ENCODE measurements at regions not wholly inside any gene's neighbourhood (a gene's known extent, or its start where the extent isn't known, plus 50 kb on each side); places are given as distances from the start of the nearest gene placed in this dataset.

DNA sequence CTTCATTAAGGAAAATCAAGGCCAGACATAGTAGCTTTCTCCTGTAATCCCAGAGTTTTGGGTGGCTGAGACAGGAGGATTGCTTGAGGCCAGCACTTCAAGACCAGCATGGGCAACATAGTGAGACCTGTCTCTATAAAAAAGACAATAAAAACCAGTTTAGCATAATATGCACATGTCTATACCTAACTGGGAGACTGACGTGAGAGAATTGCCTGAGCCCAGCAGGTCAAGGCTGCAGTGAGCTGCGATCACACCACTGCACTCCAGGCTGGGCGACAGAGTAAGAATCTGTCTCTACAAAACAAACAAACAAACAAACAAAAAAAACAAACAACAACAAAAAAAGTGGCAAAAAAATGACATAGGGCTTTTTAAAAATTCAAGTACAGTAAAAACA lies 820.8 kb downstream of the MTRR start:
- Mint-ChIP-seq H3K36me3 (no peaks in the 10 kb centered on the region), H3K4me1 (no peaks in the 10 kb centered on the region), H3K4me3 (no peak overlapping the region), H3K27me3 (no peaks in the 10 kb centered on the region), H3K27ac (no peak overlapping the region), H3K9me3 (peaks cover 0 to 6% (median 0%) of the 10 kb centered on the region in 11 donors)
- ChIA-PET POLR2A (no interaction called here), CTCF (no interaction called here)
- H3K9me3 ChIP-seq (ENCODE audit: control insufficient read depth in 2 of 3, low read length in 3 of 3), result peaks cover 0 to 6% (median 0%) of the 10 kb centered on the region in 3 experiments
- H3K27me3 ChIP-seq (ENCODE audit: control insufficient read depth in 2 of 2, insufficient read depth in 2 of 2, low read length in 2 of 2), result no peaks in the 10 kb centered on the region
- H3K4me3 ChIP-seq (ENCODE audit: low read length), result no peak overlapping the region
- intact Hi-C loops (cut with micrococcal nuclease), result no loop called here
- ATAC-seq (no peak), DNase-seq (no peak)
- no peaks in the 10 kb centered on the region for H3K4me1 ChIP-seq (ENCODE audit: control insufficient read depth in 2 of 2, insufficient read depth in 2 of 2, low read length in 2 of 2)
- no peak overlapping the region for H3K27ac ChIP-seq (ENCODE audit: low read depth, low read length)
- no peaks in the 10 kb centered on the region for H3K36me3 ChIP-seq (ENCODE audit: control insufficient read depth in 2 of 3, insufficient read depth in 3 of 3, low read length in 3 of 3)

- Histone ChIP-seq H3K4me1 (ENCODE audit: control insufficient read depth in 2 of 2, insufficient read depth in 2 of 2, low read length in 2 of 2) (no peaks in the 10 kb centered on the region), H3K27me3 (ENCODE audit: control insufficient read depth in 2 of 2, insufficient read depth in 2 of 2, low read length in 2 of 2) (no peaks in the 10 kb centered on the region), H3K9me3 (ENCODE audit: control insufficient read depth in 2 of 3, low read length in 3 of 3) (peaks cover 0 to 6% (median 0%) of the 10 kb centered on the region in 3 experiments), H3K4me3 (ENCODE audit: low read length) (no peak overlapping the region), H3K27ac (ENCODE audit: low read depth, low read length) (no peak overlapping the region), H3K36me3 (ENCODE audit: control insufficient read depth in 2 of 3, insufficient read depth in 3 of 3, low read length in 3 of 3) (no peaks in the 10 kb centered on the region)
- Mint-ChIP-seq H3K4me1 (no peaks in the 10 kb centered on the region), H3K27me3 (no peaks in the 10 kb centered on the region), H3K4me3 (no peak overlapping the region), H3K9me3 (peaks cover 0 to 14% (median 0%) of the 10 kb centered on the region in 11 donors), H3K27ac (no peak overlapping the region), H3K36me3 (no peaks in the 10 kb centered on the region)
- ATAC-seq, result no peak
- intact Hi-C loops (cut with micrococcal nuclease), result no loop called here
- POLR2A ChIA-PET, result no interaction called here
- DNase-seq, result no peak
- CTCF ChIA-PET, result no interaction called here
Observed at GRCh38 chr5:8691221-8691620, 822.3 kb downstream of the MTRR start.

DNA sequence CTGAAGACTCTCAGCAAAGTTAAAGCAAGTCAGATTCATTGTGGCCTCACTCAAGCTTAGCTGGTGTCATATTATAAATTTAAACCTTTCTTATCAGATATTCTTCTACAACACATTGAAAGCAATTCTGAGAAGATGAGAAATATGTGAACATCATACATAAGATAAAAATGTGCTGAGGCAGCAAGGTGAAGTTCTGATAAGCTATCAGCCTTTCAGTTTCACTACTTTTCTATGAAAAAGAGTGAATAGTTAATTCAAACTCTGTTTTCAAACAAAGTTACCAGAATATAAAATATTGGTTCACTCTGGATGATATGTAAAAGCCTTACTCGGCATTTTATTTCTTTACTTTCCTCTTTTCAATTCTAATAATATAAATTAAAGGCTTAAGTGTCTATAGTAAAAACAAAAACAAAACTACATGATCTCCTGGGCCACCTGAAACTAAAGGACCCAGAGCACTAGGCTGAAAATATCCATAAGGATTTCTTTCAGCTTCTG lies 824.4 kb downstream of the MTRR start:
- ChIA-PET POLR2A (no interaction called here), CTCF (no interaction called here)
- Mint-ChIP-seq H3K27me3 (no peaks in the 10 kb centered on the region), H3K4me3 (no peak overlapping the region), H3K36me3 (no peaks in the 10 kb centered on the region), H3K9me3 (peaks cover 0 to 10% (median 1%) of the 10 kb centered on the region in 11 donors), H3K27ac (no peak overlapping the region), H3K4me1 (no peaks in the 10 kb centered on the region)
- no peak for ATAC-seq
- Histone ChIP-seq H3K27ac (ENCODE audit: low read depth, low read length) (no peak overlapping the region), H3K4me1 (ENCODE audit: control insufficient read depth in 2 of 2, insufficient read depth in 2 of 2, low read length in 2 of 2) (no peaks in the 10 kb centered on the region), H3K27me3 (ENCODE audit: control insufficient read depth in 2 of 2, insufficient read depth in 2 of 2, low read length in 2 of 2) (no peaks in the 10 kb centered on the region), H3K4me3 (ENCODE audit: low read length) (no peak overlapping the region), H3K36me3 (ENCODE audit: control insufficient read depth in 2 of 3, insufficient read depth in 3 of 3, low read length in 3 of 3) (no peaks in the 10 kb centered on the region), H3K9me3 (ENCODE audit: control insufficient read depth in 2 of 3, low read length in 3 of 3) (peaks cover 0 to 6% (median 0%) of the 10 kb centered on the region in 3 experiments)
- DNase-seq, result no peak
- intact Hi-C loops (cut with micrococcal nuclease), result no loop called here

GRCh38 chr5:8694545-8694944 lies 825.6 kb downstream of the MTRR start:
- no peak overlapping the region for H3K27ac Mint-ChIP-seq
- H3K4me3 Mint-ChIP-seq, result no peak overlapping the region
- H3K9me3 Mint-ChIP-seq, result peaks cover 0 to 10% (median 2%) of the 10 kb centered on the region in 11 donors
- H3K4me3 ChIP-seq (ENCODE audit: low read length), result no peak overlapping the region
- no peaks in the 10 kb centered on the region for H3K27me3 ChIP-seq (ENCODE audit: control insufficient read depth in 2 of 2, insufficient read depth in 2 of 2, low read length in 2 of 2)
- no peaks in the 10 kb centered on the region for H3K27me3 Mint-ChIP-seq
- CTCF ChIA-PET, result no interaction called here
- no peak for ATAC-seq
- no peaks in the 10 kb centered on the region for H3K36me3 Mint-ChIP-seq
- DNase-seq, result no peak
- intact Hi-C loops (cut with micrococcal nuclease), result no loop called here
- H3K4me1 ChIP-seq (ENCODE audit: control insufficient read depth in 2 of 2, insufficient read depth in 2 of 2, low read length in 2 of 2), result no peaks in the 10 kb centered on the region
- H3K27ac ChIP-seq (ENCODE audit: low read depth, low read length), result no peak overlapping the region
- H3K9me3 ChIP-seq (ENCODE audit: control insufficient read depth in 2 of 3, low read length in 3 of 3), result no peaks in the 10 kb centered on the region
- POLR2A ChIA-PET, result no interaction called here
- no peaks in the 10 kb centered on the region for H3K4me1 Mint-ChIP-seq
- no peaks in the 10 kb centered on the region for H3K36me3 ChIP-seq (ENCODE audit: control insufficient read depth in 2 of 3, insufficient read depth in 3 of 3, low read length in 3 of 3)

DNA sequence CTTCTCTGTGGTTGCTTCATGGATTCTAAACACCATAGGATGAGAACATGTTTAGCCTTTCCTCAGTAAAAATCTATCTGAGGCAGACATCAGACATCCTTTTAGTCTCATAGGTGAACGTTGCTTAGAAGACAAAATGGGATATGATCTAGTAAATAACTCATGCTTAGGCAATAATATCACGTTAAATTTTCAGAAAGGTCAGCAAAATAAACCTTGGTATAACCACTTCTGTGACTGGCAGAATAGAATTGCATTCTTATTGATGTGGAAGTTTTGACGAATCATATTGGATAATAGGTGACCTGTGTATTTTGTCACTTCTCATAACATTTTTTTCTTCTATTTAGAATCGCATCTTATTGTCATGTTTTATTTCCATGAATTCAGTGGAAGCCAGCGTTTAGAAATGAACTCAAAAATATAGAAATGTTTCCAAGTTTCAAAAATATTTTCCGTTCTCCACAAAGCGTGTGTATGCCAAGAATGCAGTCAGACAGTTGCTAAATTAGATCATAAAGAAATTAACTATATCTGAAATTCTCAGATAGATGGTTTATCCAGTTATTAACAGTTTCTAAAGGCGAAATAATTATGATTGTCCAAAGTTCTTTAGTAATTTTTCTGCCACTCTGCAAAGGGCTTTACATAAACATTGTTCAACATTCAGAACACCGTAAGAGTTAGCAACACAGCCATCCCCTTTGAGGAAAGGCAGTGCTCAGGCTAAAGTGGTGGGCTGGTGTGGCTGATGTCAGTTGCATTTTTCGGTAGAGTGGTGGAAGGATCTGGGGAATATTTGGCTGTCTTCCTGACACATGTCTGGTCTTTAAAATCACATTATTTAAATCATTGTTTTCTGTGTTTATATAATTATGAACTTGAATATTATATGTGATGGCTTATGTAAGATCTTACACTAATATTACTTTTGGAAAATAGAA lies 827.2 kb downstream of the MTRR start:
- no peaks in the 10 kb centered on the region for H3K4me1 ChIP-seq (ENCODE audit: control insufficient read depth in 2 of 2, insufficient read depth in 2 of 2, low read length in 2 of 2)
- H3K4me3 Mint-ChIP-seq, result no peak overlapping the region
- H3K27ac ChIP-seq (ENCODE audit: low read depth, low read length), result no peak overlapping the region
- H3K4me1 Mint-ChIP-seq, result no peaks in the 10 kb centered on the region
- H3K36me3 ChIP-seq (ENCODE audit: control insufficient read depth in 2 of 3, insufficient read depth in 3 of 3, low read length in 3 of 3), result no peaks in the 10 kb centered on the region
- ATAC-seq (no peak), DNase-seq (no peak)
- no peaks in the 10 kb centered on the region for H3K9me3 ChIP-seq (ENCODE audit: control insufficient read depth in 2 of 3, low read length in 3 of 3)
- no peak overlapping the region for H3K4me3 ChIP-seq (ENCODE audit: low read length)
- no peaks in the 10 kb centered on the region for H3K27me3 ChIP-seq (ENCODE audit: control insufficient read depth in 2 of 2, insufficient read depth in 2 of 2, low read length in 2 of 2)
- intact Hi-C loops (cut with micrococcal nuclease), result no loop called here
- H3K27me3 Mint-ChIP-seq, result no peaks in the 10 kb centered on the region
- ChIA-PET POLR2A (no interaction called here), CTCF (no interaction called here)
- H3K9me3 Mint-ChIP-seq, result peaks cover 0 to 10% (median 3%) of the 10 kb centered on the region in 11 donors
- H3K36me3 Mint-ChIP-seq, result no peaks in the 10 kb centered on the region
- H3K27ac Mint-ChIP-seq, result no peak overlapping the region

DNA sequence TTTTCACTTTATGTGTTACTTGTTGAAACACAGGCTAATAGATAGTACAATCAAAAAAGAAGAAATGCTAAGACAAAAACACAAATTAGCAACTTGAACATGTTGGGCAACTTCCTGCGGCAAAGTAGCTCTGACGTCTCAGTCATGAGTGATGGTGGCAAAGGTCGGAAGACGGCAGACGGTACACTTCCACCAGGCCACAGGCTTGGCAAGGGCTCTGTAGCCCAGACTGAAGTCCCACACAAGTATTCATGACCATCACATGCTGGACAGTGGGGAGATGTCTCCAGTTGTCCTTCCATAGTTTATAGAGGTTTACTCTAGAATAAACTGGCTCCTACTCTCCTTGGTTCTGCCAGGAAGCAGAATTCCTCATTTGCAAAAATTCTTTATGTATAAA lies 831.3 kb downstream of the MTRR start:
- Mint-ChIP-seq H3K27me3 (no peaks in the 10 kb centered on the region), H3K4me3 (no peak overlapping the region), H3K4me1 (no peaks in the 10 kb centered on the region), H3K9me3 (peaks cover 0 to 17% (median 2%) of the 10 kb centered on the region in 11 donors), H3K36me3 (no peaks in the 10 kb centered on the region), H3K27ac (no peak overlapping the region)
- intact Hi-C loops (cut with micrococcal nuclease), result no loop called here
- Histone ChIP-seq H3K27me3 (ENCODE audit: control insufficient read depth in 2 of 2, insufficient read depth in 2 of 2, low read length in 2 of 2) (no peaks in the 10 kb centered on the region), H3K36me3 (ENCODE audit: control insufficient read depth in 2 of 3, insufficient read depth in 3 of 3, low read length in 3 of 3) (no peaks in the 10 kb centered on the region), H3K27ac (ENCODE audit: low read depth, low read length) (no peak overlapping the region), H3K4me3 (ENCODE audit: low read length) (no peak overlapping the region), H3K9me3 (ENCODE audit: control insufficient read depth in 2 of 3, low read length in 3 of 3) (no peaks in the 10 kb centered on the region), H3K4me1 (ENCODE audit: control insufficient read depth in 2 of 2, insufficient read depth in 2 of 2, low read length in 2 of 2) (no peaks in the 10 kb centered on the region)
- POLR2A ChIA-PET, result no interaction called here
- CTCF ChIA-PET, result no interaction called here
- DNase-seq (no peak), ATAC-seq (no peak)

- POLR2A ChIA-PET, result no interaction called here
- H3K4me3 ChIP-seq (ENCODE audit: low read length), result no peak overlapping the region
- intact Hi-C loops (cut with micrococcal nuclease), result no loop called here
- Mint-ChIP-seq H3K4me3 (no peak overlapping the region), H3K27me3 (no peaks in the 10 kb centered on the region), H3K9me3 (peaks cover 0 to 13% (median 2%) of the 10 kb centered on the region in 11 donors), H3K4me1 (no peaks in the 10 kb centered on the region), H3K27ac (no peak overlapping the region), H3K36me3 (no peaks in the 10 kb centered on the region)
- no peaks in the 10 kb centered on the region for H3K4me1 ChIP-seq (ENCODE audit: control insufficient read depth in 2 of 2, insufficient read depth in 2 of 2, low read length in 2 of 2)
- CTCF ChIA-PET, result no interaction called here
- no peak overlapping the region for H3K27ac ChIP-seq (ENCODE audit: low read depth, low read length)
- ATAC-seq (no peak), DNase-seq (no peak)
- no peaks in the 10 kb centered on the region for H3K36me3 ChIP-seq (ENCODE audit: control insufficient read depth in 2 of 3, insufficient read depth in 3 of 3, low read length in 3 of 3)
- no peaks in the 10 kb centered on the region for H3K27me3 ChIP-seq (ENCODE audit: control insufficient read depth in 2 of 2, insufficient read depth in 2 of 2, low read length in 2 of 2)
- no peaks in the 10 kb centered on the region for H3K9me3 ChIP-seq (ENCODE audit: control insufficient read depth in 2 of 3, low read length in 3 of 3)
Observed at GRCh38 chr5:8700671-8701070, 831.7 kb downstream of the MTRR start.
